GM06990 (cell line): ENCODE measurements at regions not wholly inside any gene's neighbourhood (a gene's known extent, or its start where the extent isn't known, plus 50 kb on each side); places are given as distances from the start of the nearest gene placed in this dataset.

Experiments used
- DNase-seq: peaks from one replicate; pipeline ENCODE4 v3.0.0-alpha.2; 2011; ENCODE audit not compliant: insufficient read length; ENCODE audit errors: extremely low read depth
- H3K27me3 ChIP-seq: replicated peaks from 2 replicates; pipeline ENCODE4 v1.6.0; 2011; ENCODE audit warnings: low read length; ENCODE audit not compliant: control insufficient read depth, insufficient read depth
- H3K36me3 ChIP-seq: 2 replicates; pipeline ENCODE4 v1.5.1; 2011; ENCODE audit warnings: low read length; ENCODE audit not compliant: control insufficient read depth, insufficient read depth
- H3K4me3 ChIP-seq: replicated peaks from 2 replicates; pipeline ENCODE4 v1.5.1; 2011; ENCODE audit warnings: low read depth, mild to moderate bottlenecking, control low read depth, low read length
- CTCF ChIP-seq: IDR thresholded peaks from 2 replicates; pipeline ENCODE4 v1.5.1; 2011; ENCODE audit warnings: low read length, control low read depth, mild to moderate bottlenecking, inconsistent platforms; ENCODE audit not compliant: insufficient read depth, poor library complexity, severe bottlenecking

- no peak for TF ChIP-seq CTCF
- H3K36me3 ChIP-seq, result no peaks in the 10 kb centered on the region
- H3K4me3 ChIP-seq, result no peak overlapping the region
- H3K27me3 ChIP-seq, result no peaks in the 10 kb centered on the region
- DNase-seq, result no peak
Observed at GRCh38 chr5:72651779-72652178, 144.6 kb upstream of the ZNF366 start.

- Histone ChIP-seq H3K4me3 (no peak overlapping the region), H3K27me3 (no peaks in the 10 kb centered on the region), H3K36me3 (no peaks in the 10 kb centered on the region)
- TF ChIP-seq CTCF, result no peak
- no peak for DNase-seq
Observed at GRCh38 chr5:72651109-72651508, 143.9 kb upstream of the ZNF366 start.

GRCh38 chr5:72649449-72649848, 142.2 kb upstream of the ZNF366 start:
- H3K36me3 ChIP-seq, result no peaks in the 10 kb centered on the region
- DNase-seq, result no peak
- TF ChIP-seq CTCF, result no peak
- no peaks in the 10 kb centered on the region for H3K27me3 ChIP-seq
- H3K4me3 ChIP-seq, result no peak overlapping the region

GRCh38 chr5:72648480-72648879, 141.3 kb upstream of the ZNF366 start:
- no peak for TF ChIP-seq CTCF
- H3K27me3 ChIP-seq, result no peaks in the 10 kb centered on the region
- H3K4me3 ChIP-seq, result no peak overlapping the region
- no peaks in the 10 kb centered on the region for H3K36me3 ChIP-seq
- no peak for DNase-seq

GRCh38 chr5:72647806-72648205, 140.6 kb upstream of the ZNF366 start:
- H3K27me3 ChIP-seq, result no peaks in the 10 kb centered on the region
- no peak for DNase-seq

More at GRCh38 chr5:72647806-72648205, 140.6 kb upstream of the ZNF366 start:
- no peak for TF ChIP-seq CTCF
- no peak overlapping the region for H3K4me3 ChIP-seq
- H3K36me3 ChIP-seq, result no peaks in the 10 kb centered on the region
